HEK293T (cell line): ENCODE measurements at regions not wholly inside any gene's neighbourhood (a gene's known extent, or its start where the extent isn't known, plus 50 kb on each side); places are given as distances from the start of the nearest gene placed in this dataset.

Source experiments
- CTBP1 ChIP-seq: fragments of 450-650 bp; IDR thresholded peaks from 2 replicates; pipeline ENCODE4 v1.6.1; 2016; ENCODE audit warnings: borderline replicate concordance
- FOXM1 ChIP-seq: fragments of 450-650 bp; IDR thresholded peaks from 2 replicates; pipeline ENCODE4 v1.6.1; 2017; ENCODE audit warnings: mild to moderate bottlenecking, borderline replicate concordance
- LEF1 ChIP-seq: fragments of 450-650 bp; IDR thresholded peaks from 2 replicates; pipeline ENCODE4 v1.6.1; 2017; ENCODE audit warnings: mild to moderate bottlenecking, borderline replicate concordance
- PKNOX1 ChIP-seq: fragments of 450-650 bp; IDR thresholded peaks from 2 replicates; pipeline ENCODE4 v1.6.1; 2016
- SP1 ChIP-seq: fragments of 450-650 bp; IDR thresholded peaks from 2 replicates; pipeline ENCODE4 v1.6.1; 2017
- SUZ12 ChIP-seq: fragments of 450-650 bp; IDR thresholded peaks from 2 replicates; pipeline ENCODE4 v1.6.1; 2016; ENCODE audit warnings: mild to moderate bottlenecking

- TF ChIP-seq PKNOX1 (no peak), FOXM1 (no peak), CTBP1 (no peak), SUZ12 (no peak), LEF1 (no peak), SP1 (no peak)
Observed at GRCh38 chrX:3215249-3215648, 131.2 kb downstream of the MXRA5 start.
